Activated naive CD4-positive, alpha-beta T cell treated with anti-CD3 and anti-CD28 coated beads, Interleukin-2, amount 10 ng/mL, durations not matched to agents 7 days and 5 days (primary cell): ENCODE measurements at regions not wholly inside any gene's neighbourhood (a gene's known extent, or its start where the extent isn't known, plus 50 kb on each side); places are given as distances from the start of the nearest gene placed in this dataset.

Experiments
- CTCF ChIA-PET: fragments of 350-600 bp; sonication (Branson Sonifier 250); formaldehyde crosslinking; loops from one replicate; lab custom pipeline; 2021; ENCODE audit warnings: antibody characterized with exemption; lab: Charles Lee
- DNase-seq: peaks from one replicate; pipeline ENCODE4 v3.0.0-alpha.2; 2020
- H3K27ac Mint-ChIP-seq: one replicate; pipeline ENCODE4 v1.8.0; 2021; ENCODE audit warnings: mild to moderate bottlenecking, moderate library complexity, mixed read lengths
- H3K27me3 Mint-ChIP-seq: one replicate; pipeline ENCODE4 v1.8.0; 2021; ENCODE audit warnings: mild to moderate bottlenecking, mixed read lengths
- H3K36me3 Mint-ChIP-seq: one replicate; pipeline ENCODE4 v1.8.0; 2021; ENCODE audit warnings: mixed read lengths
- H3K4me1 Mint-ChIP-seq: one replicate; pipeline ENCODE4 v1.8.0; 2021; ENCODE audit warnings: mixed read lengths
- H3K4me3 Mint-ChIP-seq: one replicate; pipeline ENCODE4 v1.8.0; 2021; ENCODE audit warnings: mild to moderate bottlenecking, moderate library complexity, mixed read lengths
- H3K9me3 Mint-ChIP-seq: one replicate; pipeline ENCODE4 v1.8.0; 2021; ENCODE audit warnings: mixed read lengths

GRCh38 chr6:149249370-149250357, 67.8 kb upstream of the TAB2 start:
- CTCF ChIA-PET = no interaction called here
- Mint-ChIP-seq H3K27me3 (peaks cover 5% of the 10 kb centered on the region), H3K27ac (peak overlapping the region; percentile 30), H3K4me1 (peaks cover 50% of the 10 kb centered on the region), H3K4me3 (no peak overlapping the region), H3K36me3 (peaks cover 12% of the 10 kb centered on the region), H3K9me3 (peaks cover 9% of the 10 kb centered on the region)
- DNase-seq = no peak

GRCh38 chr6:149250951-149251350, 66.6 kb upstream of the TAB2 start:
- H3K27me3 Mint-ChIP-seq = peaks cover 9% of the 10 kb centered on the region
- CTCF ChIA-PET = no interaction called here
- DNase-seq = no peak
- H3K4me3 Mint-ChIP-seq = no peak overlapping the region
- peaks cover 9% of the 10 kb centered on the region for H3K9me3 Mint-ChIP-seq
- H3K36me3 Mint-ChIP-seq = peaks cover 8% of the 10 kb centered on the region
- no peak overlapping the region for H3K27ac Mint-ChIP-seq
- peaks cover 50% of the 10 kb centered on the region for H3K4me1 Mint-ChIP-seq

DNA sequence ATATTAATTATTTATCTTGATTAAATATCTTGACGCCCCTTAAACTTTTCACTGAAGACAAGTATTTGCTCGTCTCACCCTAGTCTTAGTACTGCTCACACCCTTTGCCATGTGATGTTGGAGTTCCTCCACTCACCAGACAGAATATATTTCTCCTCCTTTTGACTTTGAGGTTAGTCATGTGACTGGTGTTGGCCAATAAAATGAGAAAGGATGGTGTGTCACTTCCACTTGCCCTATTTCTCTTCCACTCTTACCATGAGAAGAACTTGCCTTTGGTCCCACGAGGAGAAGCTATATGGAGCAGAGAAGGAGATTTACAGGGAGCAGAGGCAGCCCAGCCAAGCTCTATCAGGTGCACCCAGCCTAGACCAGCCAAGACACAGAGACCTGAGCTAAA, 64.9 kb upstream of the TAB2 start:
- H3K4me1 Mint-ChIP-seq = peaks cover 35% of the 10 kb centered on the region
- H3K36me3 Mint-ChIP-seq = peaks cover 6% of the 10 kb centered on the region
- H3K9me3 Mint-ChIP-seq = peaks cover 9% of the 10 kb centered on the region
- no peak for DNase-seq
- no peak overlapping the region for H3K4me3 Mint-ChIP-seq
- CTCF ChIA-PET = no interaction called here
- H3K27ac Mint-ChIP-seq = no peak overlapping the region
- peaks cover 9% of the 10 kb centered on the region for H3K27me3 Mint-ChIP-seq

DNA sequence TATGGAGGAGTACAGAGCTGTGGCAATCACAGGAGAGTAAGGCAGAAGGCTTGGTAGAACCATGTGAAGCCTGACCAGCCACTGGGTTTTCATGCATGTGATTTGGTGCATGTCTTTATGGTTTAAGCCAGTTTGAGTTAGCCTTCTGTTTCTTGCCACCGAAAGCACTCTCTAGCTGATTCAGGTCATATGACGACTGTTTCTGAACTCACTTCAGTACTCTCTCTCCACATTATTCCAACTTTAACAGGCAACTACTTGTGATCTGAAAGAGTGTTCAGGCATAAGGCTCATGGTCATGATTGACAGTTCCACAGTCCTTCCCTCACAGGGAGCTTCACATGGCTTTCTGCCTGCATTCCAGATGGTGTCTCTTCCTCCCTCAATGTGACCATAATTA, 63.3 kb upstream of the TAB2 start:
- Mint-ChIP-seq H3K4me3 (no peak overlapping the region), H3K9me3 (peaks cover 9% of the 10 kb centered on the region), H3K4me1 (peaks cover 27% of the 10 kb centered on the region), H3K27ac (no peak overlapping the region), H3K27me3 (peaks cover 9% of the 10 kb centered on the region), H3K36me3 (peaks cover 6% of the 10 kb centered on the region)
- DNase-seq = no peak
- CTCF ChIA-PET = no interaction called here

- CTCF ChIA-PET = no interaction called here
- H3K27ac Mint-ChIP-seq = no peak overlapping the region
- no peak for DNase-seq
- H3K4me3 Mint-ChIP-seq = no peak overlapping the region
- H3K9me3 Mint-ChIP-seq = no peaks in the 10 kb centered on the region
- H3K27me3 Mint-ChIP-seq = peaks cover 4% of the 10 kb centered on the region
- H3K4me1 Mint-ChIP-seq = peaks cover 48% of the 10 kb centered on the region
- no peaks in the 10 kb centered on the region for H3K36me3 Mint-ChIP-seq
Measured at GRCh38 chr6:149259753-149260152, 57.8 kb upstream of the TAB2 start.

- Mint-ChIP-seq H3K9me3 (no peaks in the 10 kb centered on the region), H3K36me3 (no peaks in the 10 kb centered on the region), H3K27ac (peak overlapping the region; percentile 72), H3K27me3 (no peaks in the 10 kb centered on the region), H3K4me1 (peaks cover 53% of the 10 kb centered on the region), H3K4me3 (no peak overlapping the region)
- CTCF ChIA-PET = no interaction called here
- DNase-seq = no peak
Measured at GRCh38 chr6:149260214-149260874, 57.2 kb upstream of the TAB2 start.

DNA sequence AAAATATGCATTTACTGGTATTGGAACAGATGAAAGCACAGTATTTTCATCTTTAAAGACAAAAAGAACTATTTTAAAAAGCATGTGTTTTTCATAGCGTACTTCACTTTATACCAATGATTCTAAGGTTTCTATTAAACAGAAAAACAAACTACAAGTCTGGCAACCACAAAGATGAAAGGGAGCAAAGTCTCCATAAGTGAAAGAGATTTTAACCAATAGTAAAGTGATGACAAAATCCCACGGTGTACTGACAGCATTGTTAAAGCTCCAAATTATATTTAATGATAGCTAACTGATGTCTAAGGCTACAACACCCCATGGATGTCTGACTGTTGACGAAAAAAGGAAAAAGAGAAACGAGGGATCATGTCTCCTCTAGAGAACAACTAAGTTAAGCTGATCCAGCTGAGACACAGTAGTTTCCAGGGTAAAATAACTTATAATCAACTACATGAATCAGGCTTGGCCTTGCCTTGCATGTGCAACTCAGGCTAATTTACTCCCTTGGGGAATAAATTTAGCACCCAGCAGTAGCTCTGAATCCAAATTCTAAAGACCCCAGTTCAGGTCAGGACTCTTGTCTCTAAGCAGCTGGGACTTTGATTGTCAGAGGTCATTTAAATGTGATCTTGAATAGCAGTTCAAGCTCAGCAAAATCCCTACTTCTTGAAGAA, 56.0 kb upstream of the TAB2 start:
- CTCF ChIA-PET = no interaction called here
- Mint-ChIP-seq H3K4me1 (peaks cover 61% of the 10 kb centered on the region), H3K4me3 (no peak overlapping the region), H3K27me3 (no peaks in the 10 kb centered on the region), H3K9me3 (no peaks in the 10 kb centered on the region), H3K36me3 (peaks cover 2% of the 10 kb centered on the region), H3K27ac (peak overlapping the region; percentile 82)
- DNase-seq = no peak

DNA sequence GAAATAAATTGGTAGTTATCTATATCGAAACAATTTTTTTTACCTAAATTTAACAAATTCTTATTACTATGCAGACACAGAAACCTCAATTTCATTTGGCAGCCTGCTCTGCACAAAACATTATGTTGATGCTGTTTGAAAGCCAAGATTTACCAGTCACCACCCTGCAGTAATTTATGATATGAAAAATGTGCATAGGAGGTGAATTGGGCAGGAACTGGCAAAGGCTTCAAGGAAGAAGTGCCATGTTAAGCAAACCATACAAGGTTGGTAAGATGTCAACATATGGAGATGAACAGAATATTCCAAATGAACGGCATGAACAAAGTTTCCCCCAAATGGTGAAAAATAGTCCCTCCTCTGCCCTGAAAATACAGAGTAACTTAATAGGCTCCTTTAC, 54.2 kb upstream of the TAB2 start:
- H3K27me3 Mint-ChIP-seq = no peaks in the 10 kb centered on the region
- H3K4me3 Mint-ChIP-seq = no peak overlapping the region
- peaks cover 67% of the 10 kb centered on the region for H3K4me1 Mint-ChIP-seq
- no peak for DNase-seq
- H3K27ac Mint-ChIP-seq = no peak overlapping the region
- H3K9me3 Mint-ChIP-seq = no peaks in the 10 kb centered on the region
- CTCF ChIA-PET = interaction anchor here (0.6 to 1.1 kb wide), 2 partner anchors 26 to 235 kb away, joined by 3 to 5 read pairs; no protein-coding TSS in a partner anchor
- peaks cover 2% of the 10 kb centered on the region for H3K36me3 Mint-ChIP-seq

GRCh38 chr6:149264629-149265028, 52.9 kb upstream of the TAB2 start:
- DNase-seq = peak; percentile 72
- Mint-ChIP-seq H3K4me1 (peaks cover 59% of the 10 kb centered on the region), H3K4me3 (peak overlapping the region; percentile 2), H3K9me3 (no peaks in the 10 kb centered on the region), H3K27me3 (no peaks in the 10 kb centered on the region), H3K27ac (peak overlapping the region; percentile 57), H3K36me3 (peaks cover 2% of the 10 kb centered on the region)
- CTCF ChIA-PET = no interaction called here

GRCh38 chr6:149265945-149266344, 51.6 kb upstream of the TAB2 start:
- Mint-ChIP-seq H3K4me3 (no peak overlapping the region), H3K27me3 (no peaks in the 10 kb centered on the region), H3K27ac (no peak overlapping the region), H3K9me3 (peaks cover 3% of the 10 kb centered on the region), H3K4me1 (peaks cover 53% of the 10 kb centered on the region), H3K36me3 (peaks cover 2% of the 10 kb centered on the region)
- CTCF ChIA-PET = no interaction called here
- no peak for DNase-seq

- no peak overlapping the region for H3K4me3 Mint-ChIP-seq
- peaks cover 9% of the 10 kb centered on the region for H3K9me3 Mint-ChIP-seq
- no peaks in the 10 kb centered on the region for H3K27me3 Mint-ChIP-seq
- no peak for DNase-seq
- H3K4me1 Mint-ChIP-seq = peaks cover 53% of the 10 kb centered on the region
- peaks cover 8% of the 10 kb centered on the region for H3K36me3 Mint-ChIP-seq
- CTCF ChIA-PET = no interaction called here
- H3K27ac Mint-ChIP-seq = no peak overlapping the region
Measured at GRCh38 chr6:149266659-149267058, 50.9 kb upstream of the TAB2 start.

GRCh38 chr6:149267072-149267471, 50.4 kb upstream of the TAB2 start:
- no peak overlapping the region for H3K27ac Mint-ChIP-seq
- peaks cover 11% of the 10 kb centered on the region for H3K36me3 Mint-ChIP-seq
- H3K27me3 Mint-ChIP-seq = no peaks in the 10 kb centered on the region
- H3K4me1 Mint-ChIP-seq = peaks cover 53% of the 10 kb centered on the region
- H3K4me3 Mint-ChIP-seq = no peak overlapping the region
- H3K9me3 Mint-ChIP-seq = peaks cover 11% of the 10 kb centered on the region
- CTCF ChIA-PET = no interaction called here
- no peak for DNase-seq

DNA sequence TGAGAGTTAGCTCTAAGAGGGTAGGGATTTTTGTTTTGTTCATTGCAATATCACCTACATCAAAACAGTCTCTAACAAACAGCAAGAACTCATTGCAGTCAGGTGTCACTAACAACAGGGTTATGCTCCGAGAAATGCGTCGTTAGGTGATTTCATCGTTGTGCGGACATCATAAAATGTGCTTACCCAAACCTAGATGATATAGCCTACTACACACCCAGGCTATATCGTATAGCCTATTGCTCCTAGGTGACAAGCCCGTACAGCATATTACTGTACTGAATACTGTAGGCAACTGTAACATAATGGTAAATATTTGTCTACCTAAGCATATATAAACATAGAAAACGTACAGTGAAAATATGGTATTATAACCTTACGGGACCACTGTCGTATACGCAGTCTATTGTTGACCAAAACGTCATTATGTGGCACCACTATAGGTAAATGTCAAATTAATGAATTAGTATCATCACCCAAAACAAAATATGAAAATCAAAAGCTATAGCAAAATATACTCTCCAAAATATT, 49.9 kb upstream of the TAB2 start:
- H3K4me3 Mint-ChIP-seq = no peak overlapping the region
- H3K9me3 Mint-ChIP-seq = peaks cover 13% of the 10 kb centered on the region
- peaks cover 57% of the 10 kb centered on the region for H3K4me1 Mint-ChIP-seq
- no peak for DNase-seq
- no peaks in the 10 kb centered on the region for H3K27me3 Mint-ChIP-seq
- H3K27ac Mint-ChIP-seq = no peak overlapping the region
- peaks cover 14% of the 10 kb centered on the region for H3K36me3 Mint-ChIP-seq
- CTCF ChIA-PET = interaction anchor here (0.6 to 1.1 kb wide), 2 partner anchors 26 to 55 kb away, joined by 3 read pairs; no protein-coding TSS in a partner anchor
